Suprapubic skin (tissue), 4 donors: ENCODE measurements at regions not wholly inside any gene's neighbourhood (a gene's known extent, or its start where the extent isn't known, plus 50 kb on each side); places are given as distances from the start of the nearest gene placed in this dataset.

Experiments
- DNase-seq, 2 donors: peaks; one replicate each; pipeline ENCODE4 v3.0.0-alpha.2; 2019; ENCODE audit warnings: low spot score in 2 of 2
- H3K27ac ChIP-seq: fragments of 200-600 bp; sonication (generic); one replicate; pipeline ENCODE4 v1.5.1; 2019
- H3K27me3 ChIP-seq: fragments of 200-600 bp; sonication (generic); one replicate; pipeline ENCODE4 v1.5.1; 2019
- H3K36me3 ChIP-seq: fragments of 200-600 bp; sonication (generic); one replicate; pipeline ENCODE4 v1.5.1; 2019
- H3K4me1 ChIP-seq: fragments of 200-600 bp; sonication (generic); one replicate; pipeline ENCODE4 v1.5.1; 2019
- H3K4me3 ChIP-seq: fragments of 200-600 bp; sonication (generic); one replicate; pipeline ENCODE4 v1.5.1; 2019; ENCODE audit warnings: mild to moderate bottlenecking
- H3K9me3 ChIP-seq: fragments of 200-600 bp; sonication (generic); one replicate; pipeline ENCODE4 v1.5.1; 2019
- CTCF ChIP-seq, 2 donors: fragments of 200-600 bp in 1 of 2; fragments of 450-650 bp in 1 of 2; sonication (generic) in 1 of 2; IDR thresholded peaks; one replicate each; pipeline ENCODE4 v1.5.1; 2016 to 2019; ENCODE audit warnings: antibody characterized with exemption in 2 of 2, mild to moderate bottlenecking in 1 of 2, moderate library complexity in 1 of 2
- EP300 ChIP-seq: sonication (generic); formaldehyde crosslinking; IDR thresholded peaks from one replicate; pipeline ENCODE4 v1.6.1; 2017; ENCODE audit warnings: antibody characterized with exemption
- POLR2A ChIP-seq, 2 donors: fragments of 450-650 bp; IDR thresholded peaks; one replicate each; pipeline ENCODE4 v1.6.1; 2017; ENCODE audit warnings: antibody characterized with exemption in 2 of 2, mild to moderate bottlenecking in 2 of 2, moderate library complexity in 2 of 2
- POLR2AphosphoS5 ChIP-seq, 3 donors: sonication (generic); formaldehyde crosslinking; IDR thresholded peaks; one replicate each; pipeline ENCODE4 v1.6.1; 2017; ENCODE audit warnings: antibody characterized with exemption in 3 of 3
- WGBS: methylation state at CpG from one replicate; pipeline ENCODE4 v1.1.5; 2018; 5-methylcytosine and 5-hydroxymethylcytosine counted together

- Histone ChIP-seq H3K4me3 (no peak overlapping the region), H3K36me3 (no peaks in the 10 kb centered on the region), H3K27me3 (peaks cover 42% of the 10 kb centered on the region), H3K9me3 (no peaks in the 10 kb centered on the region), H3K4me1 (peaks cover 7% of the 10 kb centered on the region), H3K27ac (no peak overlapping the region)
- TF ChIP-seq EP300: no peak
- TF ChIP-seq POLR2A (IDR thresholded peaks at IDR 0.05): no peak
- TF ChIP-seq POLR2AphosphoS5 (IDR thresholded peaks at IDR 0.05): no peak
- no peak for TF ChIP-seq CTCF (IDR thresholded peaks at IDR 0.05)
- 41% methylated on average over 17 of the region's 23 CpGs for WGBS
- no peak for DNase-seq
These were observed 109.9 kb downstream of the RBFOX3 start for GRCh38 chr17:79500745-79501618.

- peaks cover 7% of the 10 kb centered on the region for H3K4me1 ChIP-seq
- H3K36me3 ChIP-seq: no peaks in the 10 kb centered on the region
- H3K9me3 ChIP-seq: no peaks in the 10 kb centered on the region
- WGBS: 0% methylated on average over 1 of the region's 1 CpG
- peaks cover 35% of the 10 kb centered on the region for H3K27me3 ChIP-seq
- H3K4me3 ChIP-seq: no peak overlapping the region
- TF ChIP-seq POLR2A (IDR thresholded peaks at IDR 0.05): no peak
- no peak for TF ChIP-seq POLR2AphosphoS5 (IDR thresholded peaks at IDR 0.05)
- no peak for TF ChIP-seq CTCF (IDR thresholded peaks at IDR 0.05)
- TF ChIP-seq EP300: no peak
- no peak for DNase-seq
- H3K27ac ChIP-seq: no peak overlapping the region
These were observed 112.0 kb downstream of the RBFOX3 start for GRCh38 chr17:79498854-79499253.

- no peak overlapping the region for H3K4me3 ChIP-seq
- no peaks in the 10 kb centered on the region for H3K9me3 ChIP-seq
- peaks cover 28% of the 10 kb centered on the region for H3K27me3 ChIP-seq
- H3K36me3 ChIP-seq: no peaks in the 10 kb centered on the region
- TF ChIP-seq CTCF (IDR thresholded peaks at IDR 0.05) (no peak), POLR2A (IDR thresholded peaks at IDR 0.05) (no peak), EP300 (no peak), POLR2AphosphoS5 (IDR thresholded peaks at IDR 0.05) (no peak)
- no peak overlapping the region for H3K27ac ChIP-seq
- WGBS: 88% methylated on average over 4 of the region's 4 CpGs
- H3K4me1 ChIP-seq: peaks cover 7% of the 10 kb centered on the region
- no peak for DNase-seq
These were observed 113.0 kb downstream of the RBFOX3 start for GRCh38 chr17:79497777-79498348.

GRCh38 chr17:79496422-79497005, 114.3 kb downstream of the RBFOX3 start:
- H3K4me1 ChIP-seq: peaks cover 7% of the 10 kb centered on the region
- TF ChIP-seq CTCF (IDR thresholded peaks at IDR 0.05) (no peak), POLR2A (IDR thresholded peaks at IDR 0.05) (no peak), POLR2AphosphoS5 (IDR thresholded peaks at IDR 0.05) (no peak), EP300 (no peak)
- no peaks in the 10 kb centered on the region for H3K36me3 ChIP-seq
- H3K4me3 ChIP-seq: no peak overlapping the region
- 86% methylated on average over 4 of the region's 13 CpGs for WGBS
- DNase-seq: no peak
- no peak overlapping the region for H3K27ac ChIP-seq
- H3K9me3 ChIP-seq: no peaks in the 10 kb centered on the region
- peaks cover 31% of the 10 kb centered on the region for H3K27me3 ChIP-seq

GRCh38 chr17:79495665-79496064, 115.2 kb downstream of the RBFOX3 start:
- Histone ChIP-seq H3K4me1 (peaks cover under 1% of the 10 kb centered on the region), H3K36me3 (no peaks in the 10 kb centered on the region), H3K4me3 (no peak overlapping the region), H3K27ac (no peak overlapping the region), H3K9me3 (no peaks in the 10 kb centered on the region), H3K27me3 (peaks cover 23% of the 10 kb centered on the region)
- 57% methylated on average over 11 of the region's 11 CpGs for WGBS
- TF ChIP-seq POLR2AphosphoS5 (IDR thresholded peaks at IDR 0.05) (no peak), POLR2A (IDR thresholded peaks at IDR 0.05) (no peak), CTCF (IDR thresholded peaks at IDR 0.05) (no peak), EP300 (no peak)
- DNase-seq: no peak
